OCI-LY1 (cell line): ENCODE measurements at regions not wholly inside any gene's neighbourhood (a gene's known extent, or its start where the extent isn't known, plus 50 kb on each side); places are given as distances from the start of the nearest gene placed in this dataset.

Experiments used
- H2AFZ ChIP-seq: fragments of 200-600 bp; sonication (generic), shearing (Covaris generic); 2 replicates; pipeline ENCODE4 v1.6.0; 2014; ENCODE audit warnings: antibody characterized with exemption, mild to moderate bottlenecking, low read length
- H3F3A ChIP-seq: fragments of 200-600 bp; sonication (generic), shearing (Covaris generic); 2 replicates; pipeline ENCODE4 v1.6.0; 2014; ENCODE audit warnings: mild to moderate bottlenecking, antibody characterized with exemption, low read length, moderate library complexity; ENCODE audit not compliant: insufficient read depth
- H3K27ac ChIP-seq: fragments of 200-600 bp; sonication (generic); 2 replicates; pipeline ENCODE4 v1.5.1; 2014; ENCODE audit warnings: low read length, mixed run types, mild to moderate bottlenecking, low read depth; ENCODE audit not compliant: poor library complexity, severe bottlenecking
- H3K27me3 ChIP-seq: fragments of 200-600 bp; sonication (generic); 2 replicates; pipeline ENCODE4 v1.6.0; 2014; ENCODE audit warnings: antibody characterized with exemption, mild to moderate bottlenecking, low read length, moderate library complexity; ENCODE audit not compliant: insufficient read depth
- H3K36me3 ChIP-seq: fragments of 200-600 bp; sonication (generic); 2 replicates; pipeline ENCODE4 v1.6.1; 2014; ENCODE audit warnings: mild to moderate bottlenecking, antibody characterized with exemption, low read length, moderate library complexity, mixed read lengths; ENCODE audit not compliant: insufficient read depth
- H3K4me1 ChIP-seq: fragments of 200-600 bp; sonication (generic); 2 replicates; pipeline ENCODE4 v1.5.1; 2014; ENCODE audit warnings: mild to moderate bottlenecking, low read length, moderate library complexity; ENCODE audit not compliant: insufficient read depth, severe bottlenecking
- H3K4me2 ChIP-seq: fragments of 200-600 bp; sonication (generic), shearing (Covaris generic); 2 replicates; pipeline ENCODE4 v1.6.1; 2014; ENCODE audit warnings: low read length
- H3K4me3 ChIP-seq: fragments of 200-600 bp; sonication (generic); 2 replicates; pipeline ENCODE4 v1.5.1; 2014; ENCODE audit warnings: low read length, low read depth, mild to moderate bottlenecking, mixed read lengths; ENCODE audit not compliant: poor library complexity, severe bottlenecking
- H3K79me2 ChIP-seq: fragments of 200-600 bp; shearing (Covaris generic); 2 replicates; pipeline ENCODE4 v1.6.1; 2016; ENCODE audit warnings: mixed run types, low read length, mixed read lengths; ENCODE audit not compliant: insufficient read depth
- H3K9ac ChIP-seq: fragments of 200-600 bp; sonication (generic), shearing (Covaris generic); 2 replicates; pipeline ENCODE4 v1.6.1; 2014; ENCODE audit warnings: mild to moderate bottlenecking, low read length, mixed read lengths
- H3K9me2 ChIP-seq: fragments of 200-600 bp; sonication (generic), shearing (Covaris generic); 2 replicates; pipeline ENCODE4 v1.6.1; 2014; ENCODE audit warnings: low read depth, mild to moderate bottlenecking, low read length, mixed read lengths
- H3K9me3 ChIP-seq: fragments of 200-600 bp; shearing (Covaris generic); 2 replicates; pipeline ENCODE4 v1.6.1; 2014; ENCODE audit warnings: low read length, mixed read lengths
- H4K20me1 ChIP-seq: fragments of 200-600 bp; sonication (generic), shearing (Covaris generic); 2 replicates; pipeline ENCODE4 v1.6.0; 2016; ENCODE audit warnings: mild to moderate bottlenecking, low read length; ENCODE audit not compliant: insufficient read depth
- CTCF ChIP-seq: fragments of 200-600 bp; sonication (generic), shearing (Covaris generic); IDR thresholded peaks from 2 replicates; pipeline ENCODE4 v1.5.1; 2017; ENCODE audit warnings: mild to moderate bottlenecking, antibody characterized with exemption, low read length, moderate library complexity, mixed read lengths
- EZH2 ChIP-seq: fragments of 200-600 bp; sonication (generic), shearing (Covaris generic); IDR thresholded peaks from 2 replicates; pipeline ENCODE4 v1.8.0; 2017; ENCODE audit warnings: borderline replicate concordance, mixed run types, mild to moderate bottlenecking, antibody characterized with exemption, low read length, moderate library complexity, mixed read lengths

GRCh38 chr7:155378959-155379871 lies 78.7 kb upstream of the EN2 start:
- TF ChIP-seq EZH2 (no peak), CTCF (no peak)
- Histone ChIP-seq H3K9me2 (no peaks in the 10 kb centered on the region), H3K4me3 (no peak overlapping the region), H3K9ac (no peak overlapping the region), H3K27me3 (peaks cover 6% of the 10 kb centered on the region), H3K9me3 (no peaks in the 10 kb centered on the region), H3K36me3 (no peaks in the 10 kb centered on the region), H2AFZ (no peak overlapping the region), H3K4me2 (no peak overlapping the region), H3K27ac (no peak overlapping the region), H3K79me2 (no peaks in the 10 kb centered on the region), H4K20me1 (no peaks in the 10 kb centered on the region), H3F3A (no peaks in the 10 kb centered on the region), H3K4me1 (no peaks in the 10 kb centered on the region)

GRCh38 chr7:155380221-155380861 lies 77.6 kb upstream of the EN2 start:
- Histone ChIP-seq H3K27me3 (peaks cover 6% of the 10 kb centered on the region), H3K4me3 (no peak overlapping the region), H3K9ac (no peak overlapping the region), H3K9me3 (no peaks in the 10 kb centered on the region), H3K27ac (no peak overlapping the region), H3F3A (no peaks in the 10 kb centered on the region), H4K20me1 (no peaks in the 10 kb centered on the region), H3K36me3 (no peaks in the 10 kb centered on the region), H3K9me2 (no peaks in the 10 kb centered on the region), H3K4me2 (no peak overlapping the region), H2AFZ (no peak overlapping the region), H3K79me2 (no peaks in the 10 kb centered on the region), H3K4me1 (no peaks in the 10 kb centered on the region)
- TF ChIP-seq CTCF (peak; percentile 92), EZH2 (no peak)

GRCh38 chr7:155380976-155381851 lies 76.7 kb upstream of the EN2 start:
- H3F3A ChIP-seq: no peaks in the 10 kb centered on the region
- H3K36me3 ChIP-seq: no peaks in the 10 kb centered on the region
- TF ChIP-seq EZH2 (no peak), CTCF (no peak)
- H4K20me1 ChIP-seq: no peaks in the 10 kb centered on the region
- no peaks in the 10 kb centered on the region for H3K79me2 ChIP-seq
- no peaks in the 10 kb centered on the region for H3K9me2 ChIP-seq
- H3K4me1 ChIP-seq: no peaks in the 10 kb centered on the region
- no peak overlapping the region for H3K9ac ChIP-seq
- H3K9me3 ChIP-seq: no peaks in the 10 kb centered on the region
- H2AFZ ChIP-seq: no peak overlapping the region
- no peak overlapping the region for H3K4me2 ChIP-seq
- H3K27me3 ChIP-seq: peaks cover 6% of the 10 kb centered on the region
- no peak overlapping the region for H3K4me3 ChIP-seq
- H3K27ac ChIP-seq: no peak overlapping the region
